ENCODE measurements at regions not wholly inside any gene's neighbourhood (a gene's known extent, or its start where the extent isn't known, plus 50 kb on each side); places are given as distances from the start of the nearest gene placed in this dataset.

GRCh38 chr18:42568773-42569172 lies 546.7 kb downstream of the RIT2 start:
- H3K4me3 ChIP-seq (ENCODE audit: low read depth, low read length) = no peak overlapping the region
- H3K27ac Mint-ChIP-seq (ENCODE audit: unreplicated experiment) = no peak overlapping the region
- DNase-seq = no peak
- no peaks in the 10 kb centered on the region for H3K36me3 Mint-ChIP-seq (ENCODE audit: insufficient read depth, unreplicated experiment)
- TF ChIP-seq CTCF (IDR thresholded peaks at IDR 0.05; ENCODE audit: insufficient read depth in 1 of 2, low read depth in 1 of 2, low read length in 1 of 2, severe bottlenecking in 1 of 2, unreplicated experiment in 1 of 2) = no peak
- H3K27me3 ChIP-seq (replicated peaks; ENCODE audit: control insufficient read depth, insufficient read depth, low read length) = no peaks in the 10 kb centered on the region
- H3K9me3 ChIP-seq = no peaks in the 10 kb centered on the region
- H3K4me3 Mint-ChIP-seq (ENCODE audit: unreplicated experiment) = no peak overlapping the region
- H3K4me1 ChIP-seq = no peaks in the 10 kb centered on the region
- ChIA-PET POLR2A (no interaction called here), CTCF (no interaction called here)
- intact Hi-C loops (cut with micrococcal nuclease; ENCODE audit: unreplicated experiment) = no loop called here
- no peaks in the 10 kb centered on the region for H3K4me1 Mint-ChIP-seq (ENCODE audit: low read depth, unreplicated experiment)
- no peaks in the 10 kb centered on the region for H3K36me3 ChIP-seq (ENCODE audit: control insufficient read depth, insufficient read depth, low read length)
- H3K27me3 Mint-ChIP-seq (ENCODE audit: insufficient read depth, unreplicated experiment) = no peaks in the 10 kb centered on the region
- no TSS peak for BruUV-seq (replicated peaks)
- no peaks in the 10 kb centered on the region for H3K9me3 Mint-ChIP-seq (ENCODE audit: unreplicated experiment)

- TF ChIP-seq CTCF (IDR thresholded peaks at IDR 0.05; ENCODE audit: insufficient read depth in 1 of 2, low read depth in 1 of 2, low read length in 1 of 2, severe bottlenecking in 1 of 2, unreplicated experiment in 1 of 2) = no peak
- CTCF ChIA-PET = no interaction called here
These were observed 540.6 kb downstream of the RIT2 start for GRCh38 chr18:42574871-42575270.

GRCh38 chr18:42576124-42576523 lies 539.4 kb downstream of the RIT2 start:
- Mint-ChIP-seq H3K27me3 (ENCODE audit: insufficient read depth, unreplicated experiment) (no peaks in the 10 kb centered on the region), H3K4me3 (ENCODE audit: unreplicated experiment) (no peak overlapping the region), H3K27ac (ENCODE audit: unreplicated experiment) (no peak overlapping the region), H3K4me1 (ENCODE audit: low read depth, unreplicated experiment) (no peaks in the 10 kb centered on the region), H3K36me3 (ENCODE audit: insufficient read depth, unreplicated experiment) (no peaks in the 10 kb centered on the region), H3K9me3 (ENCODE audit: unreplicated experiment) (no peaks in the 10 kb centered on the region)
- ChIA-PET CTCF (no interaction called here), POLR2A (no interaction called here)
- Histone ChIP-seq H3K27me3 (replicated peaks; ENCODE audit: control insufficient read depth, insufficient read depth, low read length) (no peaks in the 10 kb centered on the region), H3K4me3 (ENCODE audit: low read depth, low read length) (no peak overlapping the region), H3K36me3 (ENCODE audit: control insufficient read depth, insufficient read depth, low read length) (no peaks in the 10 kb centered on the region), H3K4me1 (no peaks in the 10 kb centered on the region), H3K9me3 (no peaks in the 10 kb centered on the region)
- intact Hi-C loops (cut with micrococcal nuclease; ENCODE audit: unreplicated experiment) = no loop called here
- no TSS peak for BruUV-seq (replicated peaks)
- TF ChIP-seq CTCF (IDR thresholded peaks at IDR 0.05; ENCODE audit: insufficient read depth in 1 of 2, low read depth in 1 of 2, low read length in 1 of 2, severe bottlenecking in 1 of 2, unreplicated experiment in 1 of 2) = no peak
- no peak for DNase-seq

More at GRCh38 chr18:42574871-42575270, 540.6 kb downstream of the RIT2 start:
- Mint-ChIP-seq H3K9me3 (ENCODE audit: unreplicated experiment) (no peaks in the 10 kb centered on the region), H3K27me3 (ENCODE audit: insufficient read depth, unreplicated experiment) (no peaks in the 10 kb centered on the region), H3K36me3 (ENCODE audit: insufficient read depth, unreplicated experiment) (no peaks in the 10 kb centered on the region), H3K4me3 (ENCODE audit: unreplicated experiment) (no peak overlapping the region), H3K4me1 (ENCODE audit: low read depth, unreplicated experiment) (no peaks in the 10 kb centered on the region), H3K27ac (ENCODE audit: unreplicated experiment) (no peak overlapping the region)
- Histone ChIP-seq H3K9me3 (no peaks in the 10 kb centered on the region), H3K4me3 (ENCODE audit: low read depth, low read length) (no peak overlapping the region), H3K27me3 (replicated peaks; ENCODE audit: control insufficient read depth, insufficient read depth, low read length) (no peaks in the 10 kb centered on the region), H3K36me3 (ENCODE audit: control insufficient read depth, insufficient read depth, low read length) (no peaks in the 10 kb centered on the region), H3K4me1 (no peaks in the 10 kb centered on the region)
- intact Hi-C loops (cut with micrococcal nuclease; ENCODE audit: unreplicated experiment) = no loop called here
- POLR2A ChIA-PET = no interaction called here
- no TSS peak for BruUV-seq (replicated peaks)
- DNase-seq = no peak
